ENCODE measurements at regions not wholly inside any gene's neighbourhood (a gene's known extent, or its start where the extent isn't known, plus 50 kb on each side); places are given as distances from the start of the nearest gene placed in this dataset.
"Not testable (repeated sequence)": the region's sequence is repeated elsewhere in the genome, so short reads cannot be mapped to it uniquely, and the experiment has no call there.

GRCh38 chr9:41643571-41644279 is 454.6 kb upstream of the ZNG1F start:
- H3K9me3 ChIP-seq; H3K4me1 ChIP-seq; H3K36me3 ChIP-seq; H3K27me3 ChIP-seq; intact Hi-C loops (cut with DNase I): not testable (repeated sequence)
- Histone ChIP-seq H3K27ac (peak overlapping the region; percentile 79), H3K4me3 (peak overlapping the region; percentile 53)
- ATAC-seq (peak; percentile 99), DNase-seq (peak; percentile 92)
- TF ChIP-seq, protein P1, sequence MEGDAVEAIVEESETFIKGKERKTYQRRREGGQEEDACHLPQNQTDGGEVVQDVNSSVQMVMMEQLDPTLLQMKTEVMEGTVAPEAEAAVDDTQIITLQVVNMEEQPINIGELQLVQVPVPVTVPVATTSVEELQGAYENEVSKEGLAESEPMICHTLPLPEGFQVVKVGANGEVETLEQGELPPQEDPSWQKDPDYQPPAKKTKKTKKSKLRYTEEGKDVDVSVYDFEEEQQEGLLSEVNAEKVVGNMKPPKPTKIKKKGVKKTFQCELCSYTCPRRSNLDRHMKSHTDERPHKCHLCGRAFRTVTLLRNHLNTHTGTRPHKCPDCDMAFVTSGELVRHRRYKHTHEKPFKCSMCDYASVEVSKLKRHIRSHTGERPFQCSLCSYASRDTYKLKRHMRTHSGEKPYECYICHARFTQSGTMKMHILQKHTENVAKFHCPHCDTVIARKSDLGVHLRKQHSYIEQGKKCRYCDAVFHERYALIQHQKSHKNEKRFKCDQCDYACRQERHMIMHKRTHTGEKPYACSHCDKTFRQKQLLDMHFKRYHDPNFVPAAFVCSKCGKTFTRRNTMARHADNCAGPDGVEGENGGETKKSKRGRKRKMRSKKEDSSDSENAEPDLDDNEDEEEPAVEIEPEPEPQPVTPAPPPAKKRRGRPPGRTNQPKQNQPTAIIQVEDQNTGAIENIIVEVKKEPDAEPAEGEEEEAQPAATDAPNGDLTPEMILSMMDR (IDR thresholded peaks at IDR 0.05), result peak; percentile 23

- H3K36me3 ChIP-seq; H3K9me3 ChIP-seq; H3K27ac ChIP-seq; H3K4me3 ChIP-seq; intact Hi-C loops (cut with DNase I); ATAC-seq; H3K27me3 ChIP-seq; H3K4me1 ChIP-seq: not testable (repeated sequence)
- DNase-seq, result peak; percentile 21
Observed at GRCh38 chr9:41633726-41634125, 444.6 kb upstream of the ZNG1F start.

DNA sequence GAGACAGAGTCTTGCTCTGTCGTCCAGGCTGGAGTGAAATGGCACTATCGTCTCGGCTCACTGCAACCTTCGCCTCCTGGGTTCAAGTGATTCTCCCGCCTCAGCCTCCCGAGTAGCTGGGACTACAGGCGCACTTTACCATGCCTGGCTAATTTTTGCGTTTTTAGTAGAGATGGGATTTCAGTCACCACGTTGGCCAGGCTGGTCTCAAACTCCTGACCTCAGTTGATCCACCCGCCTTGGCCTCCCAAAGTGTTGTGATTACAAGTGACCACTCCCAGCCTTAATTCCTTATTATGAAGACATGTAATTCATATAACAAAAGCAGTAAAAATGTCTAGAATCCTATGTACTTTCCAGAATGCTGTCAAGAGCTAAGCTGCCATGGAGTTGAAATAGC is 434.5 kb upstream of the ZNG1F start:
- H3K9me3 ChIP-seq; DNase-seq; H3K4me3 ChIP-seq; intact Hi-C loops (cut with DNase I); ATAC-seq; H3K4me1 ChIP-seq; H3K27ac ChIP-seq; H3K36me3 ChIP-seq; H3K27me3 ChIP-seq: not testable (repeated sequence)

DNA sequence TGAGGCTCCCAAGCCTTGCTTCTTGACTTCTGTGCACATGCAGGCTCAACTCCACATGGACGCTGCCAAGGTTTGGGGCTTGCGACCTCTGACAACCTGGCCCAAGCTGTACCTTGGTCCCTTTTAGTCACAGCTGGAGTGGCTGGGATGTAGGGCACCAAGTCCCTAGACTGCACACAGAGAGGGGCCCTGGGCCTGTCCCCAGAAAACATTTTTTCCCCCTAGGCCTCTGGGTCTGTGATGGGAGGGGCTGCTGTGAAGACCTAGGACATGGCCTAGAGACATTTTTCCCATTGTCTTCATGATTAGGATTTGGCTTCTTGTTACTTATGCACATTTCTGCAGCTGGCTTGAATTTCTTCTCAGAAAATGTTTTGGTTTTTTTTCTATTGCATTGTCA is 430.1 kb upstream of the ZNG1F start:
- H3K4me3 ChIP-seq; H3K9me3 ChIP-seq; H3K4me1 ChIP-seq; H3K27me3 ChIP-seq; H3K27ac ChIP-seq; H3K36me3 ChIP-seq; ATAC-seq; intact Hi-C loops (cut with DNase I); DNase-seq: not testable (repeated sequence)

DNA sequence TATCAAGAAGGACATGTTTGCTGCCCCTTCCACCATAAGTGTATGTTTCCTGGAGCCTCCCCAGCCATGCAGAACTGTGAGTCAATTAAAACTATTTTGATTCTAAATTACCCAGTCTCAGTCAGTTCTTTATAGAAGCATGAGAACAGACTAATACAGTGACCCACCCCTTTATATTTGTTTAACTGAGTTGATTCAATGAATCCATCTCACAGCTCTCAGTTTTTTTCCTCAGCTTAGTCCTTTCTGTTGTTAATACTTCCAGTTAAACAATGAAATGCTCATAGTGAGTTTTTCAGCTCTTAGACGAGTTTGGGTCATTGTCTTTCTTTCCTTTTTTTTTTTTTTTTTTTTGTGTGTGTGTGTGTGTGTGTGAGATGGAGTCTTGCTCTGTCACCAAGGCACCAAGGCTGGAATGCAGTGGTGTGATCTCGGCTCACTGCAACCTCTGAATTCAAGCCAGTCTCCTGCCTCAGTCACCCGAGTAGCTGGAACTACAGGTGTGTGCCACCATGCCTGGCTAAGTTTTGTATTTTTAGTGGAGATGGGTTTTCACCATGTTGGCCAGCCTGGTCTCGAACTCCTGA is 417.9 kb upstream of the ZNG1F start:
- H3K4me1 ChIP-seq; H3K27me3 ChIP-seq; H3K9me3 ChIP-seq; H3K36me3 ChIP-seq; H3K27ac ChIP-seq; ATAC-seq; H3K4me3 ChIP-seq; DNase-seq; intact Hi-C loops (cut with DNase I): not testable (repeated sequence)

- H3K27me3 ChIP-seq; H3K4me1 ChIP-seq; intact Hi-C loops (cut with DNase I); ATAC-seq; H3K27ac ChIP-seq; H3K36me3 ChIP-seq; H3K4me3 ChIP-seq; H3K9me3 ChIP-seq; DNase-seq: not testable (repeated sequence)
Observed at GRCh38 chr9:41565572-41565971, 376.5 kb upstream of the ZNG1F start.
